Effector memory CD8-positive, alpha-beta T cell (primary cell): ENCODE measurements at regions not wholly inside any gene's neighbourhood (a gene's known extent, or its start where the extent isn't known, plus 50 kb on each side); places are given as distances from the start of the nearest gene placed in this dataset.

Experiments used
- ATAC-seq: fragments of 150-1000 bp; cut with Tn5 transposase; replicated peaks from 2 replicates; pipeline ENCODE4 v1.10.0; 2021; ENCODE audit warnings: mild to moderate bottlenecking, moderate library complexity
- DNase-seq, 3 experiments: peaks; one replicate each; pipeline ENCODE4 v3.0.0; 2021
- H3K27ac Mint-ChIP-seq, 2 donors: one replicate each; pipeline ENCODE4 v1.8.0; 2022; ENCODE audit warnings: mild to moderate bottlenecking in 2 of 2, mixed read lengths in 2 of 2, moderate library complexity in 2 of 2
- H3K27me3 Mint-ChIP-seq, 2 donors: one replicate each; pipeline ENCODE4 v1.8.0; 2022; ENCODE audit warnings: mixed read lengths in 2 of 2
- H3K36me3 Mint-ChIP-seq: one replicate; pipeline ENCODE4 v1.8.0; 2022; ENCODE audit warnings: mild to moderate bottlenecking, moderate library complexity, mixed read lengths; ENCODE audit not compliant: insufficient read depth
- H3K4me1 Mint-ChIP-seq, 2 donors: one replicate each; pipeline ENCODE4 v1.8.0; 2022; ENCODE audit warnings: low read depth in 2 of 2, mixed read lengths in 2 of 2
- H3K4me3 Mint-ChIP-seq, 2 donors: one replicate each; pipeline ENCODE4 v1.8.0; 2022; ENCODE audit warnings: mild to moderate bottlenecking in 2 of 2, mixed read lengths in 2 of 2, moderate library complexity in 2 of 2
- H3K9me3 Mint-ChIP-seq, 2 donors: one replicate each; pipeline ENCODE4 v1.8.0; 2022; ENCODE audit warnings: mixed read lengths in 2 of 2

GRCh38 chr9:108134486-108135128 is 645.0 kb upstream of the KLF4 start:
- ATAC-seq (no peak), DNase-seq (no peak)
- Mint-ChIP-seq H3K27ac (no peak overlapping the region), H3K36me3 (no peaks in the 10 kb centered on the region), H3K4me3 (no peak overlapping the region), H3K4me1 (no peaks in the 10 kb centered on the region), H3K9me3 (peaks cover 2 to 20% of the 10 kb centered on the region in 2 donors), H3K27me3 (no peaks in the 10 kb centered on the region)

- Mint-ChIP-seq H3K9me3 (peaks cover 2 to 17% of the 10 kb centered on the region in 2 donors), H3K27ac (no peak overlapping the region), H3K27me3 (no peaks in the 10 kb centered on the region), H3K36me3 (no peaks in the 10 kb centered on the region), H3K4me3 (no peak overlapping the region), H3K4me1 (no peaks in the 10 kb centered on the region)
- no peak for DNase-seq
- no peak for ATAC-seq
Observed at GRCh38 chr9:108133680-108134079, 644.1 kb upstream of the KLF4 start.

GRCh38 chr9:108133101-108133500 is 643.5 kb upstream of the KLF4 start:
- Mint-ChIP-seq H3K27me3 (no peaks in the 10 kb centered on the region), H3K4me1 (no peaks in the 10 kb centered on the region), H3K4me3 (no peak overlapping the region), H3K36me3 (no peaks in the 10 kb centered on the region), H3K9me3 (peaks cover 2 to 11% of the 10 kb centered on the region in 2 donors), H3K27ac (no peak overlapping the region)
- DNase-seq (no peak), ATAC-seq (no peak)

GRCh38 chr9:108130905-108131304 is 641.3 kb upstream of the KLF4 start:
- no peak for DNase-seq
- no peaks in the 10 kb centered on the region for H3K36me3 Mint-ChIP-seq
- H3K4me3 Mint-ChIP-seq: no peak overlapping the region
- no peak overlapping the region for H3K27ac Mint-ChIP-seq
- no peaks in the 10 kb centered on the region for H3K9me3 Mint-ChIP-seq
- H3K4me1 Mint-ChIP-seq: no peaks in the 10 kb centered on the region
- H3K27me3 Mint-ChIP-seq: no peaks in the 10 kb centered on the region
- no peak for ATAC-seq

DNA sequence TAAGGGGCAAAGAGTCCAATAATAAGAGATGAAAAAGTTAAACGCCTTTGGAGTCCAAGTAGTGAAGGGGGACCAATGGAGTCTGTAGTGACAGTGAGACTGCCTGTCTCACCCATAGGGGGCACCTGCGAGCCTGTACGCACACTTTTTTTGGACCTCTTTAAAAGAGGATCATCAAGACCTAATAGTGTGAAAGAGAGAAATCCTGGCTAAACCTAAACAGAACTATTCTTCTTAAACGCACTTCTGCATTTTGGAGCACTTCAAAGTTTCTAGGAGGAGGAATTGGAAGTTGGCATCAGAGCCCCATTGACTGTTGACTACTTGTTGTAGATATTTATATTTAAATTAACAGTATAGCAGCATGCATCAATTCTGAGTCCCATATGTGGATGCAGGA is 636.1 kb upstream of the KLF4 start:
- no peaks in the 10 kb centered on the region for H3K4me1 Mint-ChIP-seq
- H3K9me3 Mint-ChIP-seq: peaks cover 0 to 9% of the 10 kb centered on the region in 2 donors
- H3K27ac Mint-ChIP-seq: no peak overlapping the region
- H3K4me3 Mint-ChIP-seq: no peak overlapping the region
- no peaks in the 10 kb centered on the region for H3K27me3 Mint-ChIP-seq
- ATAC-seq (no peak), DNase-seq (no peak)
- no peaks in the 10 kb centered on the region for H3K36me3 Mint-ChIP-seq

- Mint-ChIP-seq H3K4me1 (no peaks in the 10 kb centered on the region), H3K36me3 (no peaks in the 10 kb centered on the region), H3K27me3 (no peaks in the 10 kb centered on the region), H3K4me3 (no peak overlapping the region), H3K9me3 (peaks cover 0 to 17% of the 10 kb centered on the region in 2 donors), H3K27ac (no peak overlapping the region)
- no peak for DNase-seq
- no peak for ATAC-seq
Observed at GRCh38 chr9:108119530-108120113, 630.1 kb upstream of the KLF4 start.

DNA sequence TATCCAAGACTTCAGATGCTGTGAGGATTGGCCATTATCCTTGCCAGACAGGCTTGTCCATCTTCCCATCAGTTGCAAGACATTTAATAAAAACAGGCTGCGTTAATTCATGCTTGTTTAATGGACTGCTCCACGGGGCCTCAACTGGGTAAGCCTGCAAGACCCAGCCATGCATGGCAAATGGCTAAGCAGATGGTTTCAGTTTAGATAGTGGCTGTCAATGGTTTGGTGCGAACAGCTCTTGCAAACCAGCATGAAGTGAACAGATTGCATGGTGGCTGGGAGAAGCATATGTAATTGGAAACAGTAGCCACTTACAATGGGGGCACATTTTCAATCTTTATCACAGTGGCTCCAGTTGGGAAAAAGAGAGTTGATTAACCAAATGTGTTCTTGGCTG is 628.2 kb upstream of the KLF4 start:
- no peak for ATAC-seq
- Mint-ChIP-seq H3K27me3 (no peaks in the 10 kb centered on the region), H3K4me3 (no peak overlapping the region), H3K9me3 (peaks cover 0 to 8% of the 10 kb centered on the region in 2 donors), H3K27ac (no peak overlapping the region), H3K36me3 (no peaks in the 10 kb centered on the region), H3K4me1 (no peaks in the 10 kb centered on the region)
- no peak for DNase-seq

- no peaks in the 10 kb centered on the region for H3K36me3 Mint-ChIP-seq
Observed at GRCh38 chr9:108117306-108117705, 627.7 kb upstream of the KLF4 start.

DNA sequence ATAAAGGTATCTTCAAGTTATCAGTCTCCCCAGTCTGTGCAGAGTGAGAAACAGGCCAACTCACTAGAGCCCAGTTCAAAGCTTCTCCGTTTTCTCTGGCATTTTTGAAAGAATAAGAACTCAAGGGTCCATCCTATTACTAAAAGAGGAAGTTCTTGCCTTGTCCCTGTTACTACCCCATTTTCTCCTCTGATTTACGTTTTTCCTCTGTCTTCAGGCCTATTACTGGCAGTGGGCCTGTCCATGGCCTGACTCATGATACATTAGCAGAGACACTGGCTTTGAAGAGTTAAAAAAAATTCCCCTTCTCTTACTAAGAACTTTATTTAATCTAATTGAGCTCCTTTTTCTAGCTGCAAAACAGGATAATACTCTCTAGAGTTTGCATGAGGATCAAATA is 624.0 kb upstream of the KLF4 start:
- Mint-ChIP-seq H3K9me3 (peaks cover 6 to 8% of the 10 kb centered on the region in 2 donors), H3K4me3 (no peak overlapping the region), H3K27me3 (no peaks in the 10 kb centered on the region), H3K27ac (no peak overlapping the region), H3K4me1 (no peaks in the 10 kb centered on the region), H3K36me3 (no peaks in the 10 kb centered on the region)
- ATAC-seq (no peak), DNase-seq (no peak)

More at GRCh38 chr9:108117306-108117705, 627.7 kb upstream of the KLF4 start:
- Mint-ChIP-seq H3K27ac (no peak overlapping the region), H3K4me1 (no peaks in the 10 kb centered on the region), H3K4me3 (no peak overlapping the region), H3K9me3 (peaks cover 0 to 8% of the 10 kb centered on the region in 2 donors), H3K27me3 (no peaks in the 10 kb centered on the region)
- ATAC-seq: no peak
- no peak for DNase-seq

DNA sequence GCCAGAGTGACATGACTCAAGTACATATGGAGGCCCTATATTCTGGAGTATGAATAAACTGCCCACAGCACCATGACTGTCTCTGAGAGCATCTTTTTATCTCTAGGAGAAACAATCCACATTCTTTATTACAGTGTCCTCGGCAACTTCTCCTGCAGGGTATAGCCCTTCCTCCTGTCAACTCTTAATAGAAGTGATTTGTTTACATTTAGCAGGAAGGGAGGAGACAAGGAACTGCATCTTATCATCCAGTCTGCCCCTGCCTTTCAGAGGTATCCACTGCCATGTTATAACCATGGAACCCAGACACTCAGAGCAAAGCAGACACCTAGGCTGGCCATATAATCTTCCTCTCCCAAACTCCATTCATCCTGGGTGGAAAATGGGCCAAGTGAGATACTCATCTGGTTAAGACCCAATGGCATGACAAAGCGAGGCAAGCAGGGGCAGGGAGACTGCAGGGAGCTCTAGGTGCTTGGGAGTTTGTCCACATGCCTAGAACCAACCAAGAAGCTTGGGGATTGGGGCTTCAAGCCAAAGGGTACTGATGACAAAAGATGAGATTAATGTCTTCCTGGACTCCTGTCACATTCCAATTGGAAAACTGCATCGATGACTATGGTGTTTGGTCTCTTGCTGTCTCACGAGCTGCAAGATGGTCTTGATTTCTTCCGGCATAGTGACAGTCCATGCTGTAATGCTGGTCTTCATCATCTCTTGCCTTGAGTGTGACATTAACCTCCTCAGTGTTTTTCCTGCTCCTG is 620.5 kb upstream of the KLF4 start:
- Mint-ChIP-seq H3K9me3 (peaks cover 0 to 6% of the 10 kb centered on the region in 2 donors), H3K4me3 (no peak overlapping the region), H3K27ac (no peak overlapping the region), H3K36me3 (no peaks in the 10 kb centered on the region), H3K4me1 (no peaks in the 10 kb centered on the region), H3K27me3 (no peaks in the 10 kb centered on the region)
- ATAC-seq (no peak), DNase-seq (no peak)

DNA sequence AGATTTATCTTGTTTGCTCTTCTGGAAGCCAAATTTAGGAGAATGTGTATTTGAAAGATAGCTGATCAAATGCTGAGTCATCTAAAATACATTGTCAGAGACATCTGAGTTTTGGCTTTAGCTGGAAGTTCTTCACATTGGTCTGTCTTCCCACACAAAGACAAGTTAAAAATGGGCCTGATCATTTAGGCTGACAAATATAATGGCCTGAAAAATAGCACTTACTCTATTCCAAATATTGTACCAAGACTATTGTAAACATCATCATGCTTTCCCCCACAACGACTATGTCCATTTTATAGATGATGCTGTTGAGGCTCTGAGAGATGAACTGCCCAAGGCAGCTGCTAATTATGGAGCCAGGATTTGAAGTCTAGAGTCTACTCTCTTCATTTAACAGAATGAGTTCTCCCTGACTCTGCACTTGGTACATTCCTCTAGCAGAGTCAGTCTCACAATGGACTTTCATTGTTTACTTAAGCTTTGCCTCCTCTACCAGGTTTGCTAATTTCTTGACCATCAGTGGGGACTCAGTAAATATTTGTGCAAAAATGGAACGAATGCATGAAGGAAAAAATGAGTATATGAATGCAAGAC is 619.4 kb upstream of the KLF4 start:
- no peak overlapping the region for H3K4me3 Mint-ChIP-seq
- no peak for DNase-seq
- H3K36me3 Mint-ChIP-seq: no peaks in the 10 kb centered on the region
- ATAC-seq: no peak
- H3K9me3 Mint-ChIP-seq: peaks cover 0 to 7% of the 10 kb centered on the region in 2 donors
- no peaks in the 10 kb centered on the region for H3K27me3 Mint-ChIP-seq
- no peaks in the 10 kb centered on the region for H3K4me1 Mint-ChIP-seq
- no peak overlapping the region for H3K27ac Mint-ChIP-seq

- no peak for ATAC-seq
- H3K27me3 Mint-ChIP-seq: no peaks in the 10 kb centered on the region
- DNase-seq: no peak
- no peak overlapping the region for H3K4me3 Mint-ChIP-seq
- no peaks in the 10 kb centered on the region for H3K4me1 Mint-ChIP-seq
- no peak overlapping the region for H3K27ac Mint-ChIP-seq
- H3K36me3 Mint-ChIP-seq: no peaks in the 10 kb centered on the region
- peaks cover 0 to 9% of the 10 kb centered on the region in 2 donors for H3K9me3 Mint-ChIP-seq
Observed at GRCh38 chr9:108108280-108108851, 618.8 kb upstream of the KLF4 start.

GRCh38 chr9:108105885-108106284 is 616.3 kb upstream of the KLF4 start:
- Mint-ChIP-seq H3K27me3 (peaks cover 0 to 1% of the 10 kb centered on the region in 2 donors), H3K4me3 (no peak overlapping the region), H3K36me3 (no peaks in the 10 kb centered on the region), H3K4me1 (no peaks in the 10 kb centered on the region), H3K27ac (no peak overlapping the region), H3K9me3 (peaks cover 10 to 11% of the 10 kb centered on the region in 2 donors)
- no peak for ATAC-seq
- no peak for DNase-seq
